CD14-positive monocyte (primary cell): ENCODE measurements at regions not wholly inside any gene's neighbourhood (a gene's known extent, or its start where the extent isn't known, plus 50 kb on each side); places are given as distances from the start of the nearest gene placed in this dataset.

ENCODE experiments used
- DNase-seq, 3 donors: peaks; one replicate each; pipeline ENCODE4 v3.0.0-alpha.2; 2011 to 2022
- H2AFZ ChIP-seq: 2 replicates; pipeline ENCODE4 v1.6.0; 2012; ENCODE audit warnings: mild to moderate bottlenecking, low read depth, low read length, inconsistent platforms; ENCODE audit not compliant: insufficient read depth, poor library complexity, severe bottlenecking
- H3K27ac ChIP-seq, 2 donors: 1 replicate in 1 of 2; 2 replicates in 1 of 2; pipeline ENCODE4 v1.5.1; 2012 to 2013; ENCODE audit warnings: low read length in 2 of 2, control low read depth in 1 of 2, inconsistent platforms in 1 of 2, low read depth in 1 of 2, mild to moderate bottlenecking in 1 of 2
- H3K27me3 ChIP-seq, 2 donors: one replicate each; pipeline versions ENCODE4 v1.6.0 to v1.6.1; 2011 to 2013; ENCODE audit warnings: low read length in 2 of 2; ENCODE audit not compliant: control insufficient read depth in 2 of 2, insufficient read depth in 2 of 2
- H3K36me3 ChIP-seq, 2 donors: replicated peaks in 1 of 2; 1 replicate in 1 of 2; 2 replicates in 1 of 2; pipeline versions ENCODE4 v1.5.1 to v1.6.1; 2012 to 2013; ENCODE audit warnings: low read length in 2 of 2, control low read depth in 1 of 2, inconsistent platforms in 1 of 2, mild to moderate bottlenecking in 1 of 2; ENCODE audit not compliant: insufficient read depth in 2 of 2, control insufficient read depth in 1 of 2
- H3K4me1 ChIP-seq, 2 donors: 1 replicate in 1 of 2; 2 replicates in 1 of 2; pipeline versions ENCODE4 v1.5.1 to v1.6.1; 2012 to 2013; ENCODE audit warnings: low read length in 2 of 2, control low read depth in 1 of 2, inconsistent platforms in 1 of 2, mild to moderate bottlenecking in 1 of 2, moderate library complexity in 1 of 2; ENCODE audit not compliant: insufficient read depth in 2 of 2, control insufficient read depth in 1 of 2
- H3K4me2 ChIP-seq: replicated peaks from 2 replicates; pipeline ENCODE3; 2012; ENCODE audit warnings: low read length, moderate library complexity, mild to moderate bottlenecking; ENCODE audit not compliant: poor library complexity, severe bottlenecking; ENCODE audit errors: extremely low read depth
- H3K4me3 ChIP-seq, 3 experiments: fragments of 200-600 bp in 1 of 3; sonication (generic) in 1 of 3; replicated peaks in 1 of 3; 1 replicate in 2 of 3; 2 replicates in 1 of 3; pipeline ENCODE4 v1.5.1; 2011 to 2013; ENCODE audit warnings: low read length in 3 of 3, mild to moderate bottlenecking in 3 of 3, control low read depth in 2 of 3, low read depth in 2 of 3, inconsistent platforms in 1 of 3, moderate library complexity in 1 of 3
- H3K79me2 ChIP-seq: 2 replicates; pipeline ENCODE4 v1.6.0; 2012; ENCODE audit warnings: mild to moderate bottlenecking, control low read depth, inconsistent platforms, low read length, moderate library complexity; ENCODE audit not compliant: insufficient read depth
- H3K9ac ChIP-seq: 2 replicates; pipeline ENCODE4 v1.6.0; 2017; ENCODE audit warnings: low read length, mild to moderate bottlenecking; ENCODE audit not compliant: insufficient read depth, poor library complexity, severe bottlenecking
- H3K9me3 ChIP-seq, 2 donors: replicated peaks in 1 of 2; 1 replicate in 1 of 2; 2 replicates in 1 of 2; pipeline versions ENCODE4 v1.5.1 to v1.6.1; 2012 to 2013; ENCODE audit warnings: low read length in 2 of 2, control low read depth in 1 of 2; ENCODE audit not compliant: control insufficient read depth in 1 of 2, insufficient read depth in 1 of 2
- H4K20me1 ChIP-seq: 2 replicates; pipeline ENCODE4 v1.6.0; 2012; ENCODE audit warnings: mild to moderate bottlenecking, low read length, control low read depth, moderate library complexity; ENCODE audit not compliant: insufficient read depth
- H3K27ac Mint-ChIP-seq, 7 donors: one replicate each; pipeline ENCODE4 v1.8.0; 2020; ENCODE audit warnings: mild to moderate bottlenecking in 7 of 7, mixed read lengths in 7 of 7, moderate library complexity in 6 of 7, inconsistent platforms in 2 of 7
- H3K27me3 Mint-ChIP-seq, 3 donors: one replicate each; pipeline ENCODE4 v1.8.0; 2021 to 2022; ENCODE audit warnings: low read depth in 3 of 3, mild to moderate bottlenecking in 3 of 3, mixed read lengths in 3 of 3, moderate library complexity in 3 of 3, inconsistent platforms in 1 of 3
- H3K36me3 Mint-ChIP-seq, 2 donors: one replicate each; pipeline ENCODE4 v1.8.0; 2020; ENCODE audit warnings: mixed read lengths in 2 of 2, inconsistent platforms in 1 of 2, mild to moderate bottlenecking in 1 of 2
- H3K4me1 Mint-ChIP-seq: one replicate; pipeline ENCODE4 v1.8.0; 2020; ENCODE audit warnings: mild to moderate bottlenecking, mixed read lengths
- H3K4me3 Mint-ChIP-seq, 2 donors: one replicate each; pipeline ENCODE4 v1.8.0; 2020; ENCODE audit warnings: mild to moderate bottlenecking in 2 of 2, mixed read lengths in 2 of 2, moderate library complexity in 1 of 2
- H3K9me3 Mint-ChIP-seq, 7 donors: one replicate each; pipeline ENCODE4 v1.8.0; 2020 to 2022; ENCODE audit warnings: mixed read lengths in 7 of 7, mild to moderate bottlenecking in 6 of 7, moderate library complexity in 6 of 7, inconsistent platforms in 2 of 7
- WGBS: methylation state at CpG from one replicate; pipeline ENCODE4 v1.1.5; 2013; ENCODE audit warnings: missing lambda C conversion rate; ENCODE audit not compliant: insufficient coverage; 5-methylcytosine and 5-hydroxymethylcytosine counted together
- intact Hi-C, 2 donors: fragments of 100-400 bp; cut with micrococcal nuclease; formaldehyde crosslinking; loops; one replicate each; pipeline versions ENCODE4 v1.15.0 to v1.15.1; 2023
- TF ChIP-seq, protein P1 (sequence below): fragments of 200-600 bp; IDR thresholded peaks from one replicate; pipeline ENCODE4 v1.8.0; 2022; ENCODE audit warnings: antibody characterized with exemption, mild to moderate bottlenecking

DNA sequence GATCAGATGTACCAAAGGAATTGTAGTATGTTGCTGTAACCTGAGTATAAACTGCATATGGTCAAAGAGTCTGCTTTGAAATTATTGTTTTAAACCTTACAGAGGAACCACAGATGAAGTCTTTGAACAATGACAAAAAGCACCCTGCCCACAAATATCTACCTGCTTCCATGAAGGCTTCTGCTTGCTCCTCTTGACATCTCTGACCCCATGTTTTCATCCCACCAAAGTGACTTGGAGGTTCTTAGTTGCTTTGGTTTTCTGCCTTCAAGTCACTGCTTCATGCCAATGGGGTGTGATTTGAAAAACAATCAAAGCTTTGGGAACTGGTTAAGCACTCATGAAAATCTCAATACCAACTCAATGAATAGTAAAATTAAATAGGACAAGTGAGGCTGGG lies 194.6 kb upstream of the ACTBL2 start:
- H3K79me2 ChIP-seq, result no peaks in the 10 kb centered on the region
- Mint-ChIP-seq H3K4me3 (no peak overlapping the region), H3K27me3 (peaks cover 0 to 4% (median 0%) of the 10 kb centered on the region in 3 donors), H3K9me3 (peaks cover 0 to 11% (median 4%) of the 10 kb centered on the region in 7 donors), H3K27ac (no peak overlapping the region), H3K4me1 (no peaks in the 10 kb centered on the region), H3K36me3 (no peaks in the 10 kb centered on the region)
- no peak overlapping the region for H3K9ac ChIP-seq
- H3K9me3 ChIP-seq, result no peaks in the 10 kb centered on the region
- intact Hi-C loops, result no loop called here
- no peaks in the 10 kb centered on the region for H4K20me1 ChIP-seq
- no peak overlapping the region for H3K4me3 ChIP-seq
- H3K27ac ChIP-seq, result no peak overlapping the region
- no peaks in the 10 kb centered on the region for H3K4me1 ChIP-seq
- H3K36me3 ChIP-seq, result no peaks in the 10 kb centered on the region
- TF ChIP-seq, protein P1, sequence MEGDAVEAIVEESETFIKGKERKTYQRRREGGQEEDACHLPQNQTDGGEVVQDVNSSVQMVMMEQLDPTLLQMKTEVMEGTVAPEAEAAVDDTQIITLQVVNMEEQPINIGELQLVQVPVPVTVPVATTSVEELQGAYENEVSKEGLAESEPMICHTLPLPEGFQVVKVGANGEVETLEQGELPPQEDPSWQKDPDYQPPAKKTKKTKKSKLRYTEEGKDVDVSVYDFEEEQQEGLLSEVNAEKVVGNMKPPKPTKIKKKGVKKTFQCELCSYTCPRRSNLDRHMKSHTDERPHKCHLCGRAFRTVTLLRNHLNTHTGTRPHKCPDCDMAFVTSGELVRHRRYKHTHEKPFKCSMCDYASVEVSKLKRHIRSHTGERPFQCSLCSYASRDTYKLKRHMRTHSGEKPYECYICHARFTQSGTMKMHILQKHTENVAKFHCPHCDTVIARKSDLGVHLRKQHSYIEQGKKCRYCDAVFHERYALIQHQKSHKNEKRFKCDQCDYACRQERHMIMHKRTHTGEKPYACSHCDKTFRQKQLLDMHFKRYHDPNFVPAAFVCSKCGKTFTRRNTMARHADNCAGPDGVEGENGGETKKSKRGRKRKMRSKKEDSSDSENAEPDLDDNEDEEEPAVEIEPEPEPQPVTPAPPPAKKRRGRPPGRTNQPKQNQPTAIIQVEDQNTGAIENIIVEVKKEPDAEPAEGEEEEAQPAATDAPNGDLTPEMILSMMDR, result no peak
- no peak overlapping the region for H3K4me2 ChIP-seq
- DNase-seq, result no peak
- no peak overlapping the region for H2AFZ ChIP-seq
- no peaks in the 10 kb centered on the region for H3K27me3 ChIP-seq

DNA sequence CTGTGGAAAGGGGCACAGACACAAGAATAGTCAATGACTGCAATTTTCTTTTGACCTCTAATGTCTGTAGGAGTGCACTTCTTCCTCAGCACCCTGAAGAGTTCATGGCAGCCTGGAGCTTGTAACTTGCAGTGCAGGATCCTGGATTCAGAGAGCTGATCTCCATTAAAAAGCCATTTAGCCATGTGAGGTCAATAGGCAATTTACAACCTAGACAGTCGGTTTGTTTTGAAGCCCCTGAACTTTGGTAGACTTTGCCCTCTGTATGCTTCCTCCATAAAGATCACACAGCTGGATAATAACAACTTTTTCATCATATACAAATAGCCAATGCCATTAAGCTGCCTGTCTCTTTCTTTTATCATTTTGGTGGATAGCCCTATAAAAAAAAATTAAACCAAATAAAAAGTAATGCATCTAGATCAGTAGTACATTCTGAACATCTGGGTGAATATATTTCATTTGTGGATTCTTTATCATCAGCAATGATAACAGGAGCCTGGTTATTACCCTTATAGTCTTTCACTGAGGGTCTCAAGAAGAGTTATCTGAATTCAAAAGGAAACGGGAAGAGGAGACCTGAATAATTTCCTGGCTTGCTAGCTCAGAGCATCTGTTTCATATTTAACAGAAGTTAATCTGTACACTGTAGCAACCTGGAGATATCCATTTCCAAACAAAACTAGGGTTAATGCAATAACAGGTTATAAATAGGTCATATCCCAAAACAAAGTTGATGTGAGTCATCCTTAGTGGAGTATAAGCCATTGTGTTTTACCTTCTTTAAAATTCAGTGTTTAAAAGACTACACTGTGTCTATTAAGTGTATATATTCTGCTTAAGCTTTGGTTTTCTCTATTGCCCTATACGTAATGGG lies 193.8 kb upstream of the ACTBL2 start:
- intact Hi-C loops, result no loop called here
- DNase-seq, result no peak
- Histone ChIP-seq H3K4me1 (no peaks in the 10 kb centered on the region), H4K20me1 (no peaks in the 10 kb centered on the region), H3K27ac (no peak overlapping the region), H3K4me3 (no peak overlapping the region), H3K4me2 (no peak overlapping the region), H3K9me3 (no peaks in the 10 kb centered on the region), H3K36me3 (no peaks in the 10 kb centered on the region), H2AFZ (no peak overlapping the region), H3K27me3 (no peaks in the 10 kb centered on the region), H3K79me2 (no peaks in the 10 kb centered on the region), H3K9ac (no peak overlapping the region)
- no peak overlapping the region for H3K27ac Mint-ChIP-seq
- H3K4me1 Mint-ChIP-seq, result no peaks in the 10 kb centered on the region
- WGBS, result 100% methylated on average over 1 of the region's 3 CpGs
- H3K36me3 Mint-ChIP-seq, result no peaks in the 10 kb centered on the region
- peaks cover 0 to 8% (median 4%) of the 10 kb centered on the region in 7 donors for H3K9me3 Mint-ChIP-seq
- no peak overlapping the region for H3K4me3 Mint-ChIP-seq
- peaks cover 0 to 4% (median 0%) of the 10 kb centered on the region in 3 donors for H3K27me3 Mint-ChIP-seq
- TF ChIP-seq, protein P1, result no peak
